ENCODE measurements at regions not wholly inside any gene's neighbourhood (a gene's known extent, or its start where the extent isn't known, plus 50 kb on each side); places are given as distances from the start of the nearest gene placed in this dataset.

DNA sequence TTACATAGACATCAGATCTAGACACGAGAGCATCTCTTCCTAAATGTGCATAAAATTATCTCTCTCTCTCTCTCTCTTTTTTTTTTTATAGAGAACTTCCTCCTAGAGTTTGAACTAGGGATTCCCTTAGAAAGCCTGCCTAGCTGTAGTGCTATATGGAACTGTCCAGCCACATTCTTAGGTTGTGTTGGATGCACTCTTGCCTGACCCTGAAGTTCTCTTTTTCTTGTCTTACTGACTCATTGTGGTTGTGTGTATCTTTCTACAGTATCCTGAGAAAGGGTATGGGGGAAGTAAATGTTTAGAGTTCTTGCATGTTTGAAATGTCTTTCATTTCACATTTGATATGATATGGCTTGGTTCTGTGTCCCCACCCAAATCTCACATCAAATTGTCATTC is 368.2 kb downstream of the CDH2 start:
- TF ChIP-seq POLR2A (IDR thresholded peaks at IDR 0.05): no peak
- TF ChIP-seq, protein P1, sequence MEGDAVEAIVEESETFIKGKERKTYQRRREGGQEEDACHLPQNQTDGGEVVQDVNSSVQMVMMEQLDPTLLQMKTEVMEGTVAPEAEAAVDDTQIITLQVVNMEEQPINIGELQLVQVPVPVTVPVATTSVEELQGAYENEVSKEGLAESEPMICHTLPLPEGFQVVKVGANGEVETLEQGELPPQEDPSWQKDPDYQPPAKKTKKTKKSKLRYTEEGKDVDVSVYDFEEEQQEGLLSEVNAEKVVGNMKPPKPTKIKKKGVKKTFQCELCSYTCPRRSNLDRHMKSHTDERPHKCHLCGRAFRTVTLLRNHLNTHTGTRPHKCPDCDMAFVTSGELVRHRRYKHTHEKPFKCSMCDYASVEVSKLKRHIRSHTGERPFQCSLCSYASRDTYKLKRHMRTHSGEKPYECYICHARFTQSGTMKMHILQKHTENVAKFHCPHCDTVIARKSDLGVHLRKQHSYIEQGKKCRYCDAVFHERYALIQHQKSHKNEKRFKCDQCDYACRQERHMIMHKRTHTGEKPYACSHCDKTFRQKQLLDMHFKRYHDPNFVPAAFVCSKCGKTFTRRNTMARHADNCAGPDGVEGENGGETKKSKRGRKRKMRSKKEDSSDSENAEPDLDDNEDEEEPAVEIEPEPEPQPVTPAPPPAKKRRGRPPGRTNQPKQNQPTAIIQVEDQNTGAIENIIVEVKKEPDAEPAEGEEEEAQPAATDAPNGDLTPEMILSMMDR (IDR thresholded peaks at IDR 0.05): no peak

Measured in lower leg skin (tissue), 3 donors.